Trophoblast cell (in vitro differentiated cells and primary cell): ENCODE measurements at regions not wholly inside any gene's neighbourhood (a gene's known extent, or its start where the extent isn't known, plus 50 kb on each side); places are given as distances from the start of the nearest gene placed in this dataset.
A peak's percentile ranks its signal among the peaks of the same experiment; 100 is the strongest.
"Not testable (repeated sequence)": the region's sequence is repeated elsewhere in the genome, so short reads cannot be mapped to it uniquely, and the experiment has no call there.

ENCODE experiments used
- DNase-seq, 2 donors: peaks; one replicate each; pipeline ENCODE4 v3.0.0-alpha.2; 2016
- H2AFZ ChIP-seq: 2 replicates; pipeline ENCODE4 v1.6.1; 2013; ENCODE audit warnings: low read length, moderate library complexity, mild to moderate bottlenecking; ENCODE audit not compliant: insufficient read depth, poor library complexity
- H2AK5ac ChIP-seq: 2 replicates; pipeline ENCODE4 v1.6.1; 2013; ENCODE audit warnings: mild to moderate bottlenecking, low read length
- H2BK120ac ChIP-seq: 2 replicates; pipeline ENCODE4 v1.6.1; 2013; ENCODE audit warnings: low read length, mild to moderate bottlenecking, moderate library complexity; ENCODE audit not compliant: insufficient read depth, poor library complexity
- H2BK12ac ChIP-seq: 2 replicates; pipeline ENCODE4 v1.6.1; 2013; ENCODE audit warnings: mild to moderate bottlenecking, low read length, moderate library complexity
- H2BK5ac ChIP-seq: 2 replicates; pipeline ENCODE4 v1.6.1; 2013; ENCODE audit warnings: low read length, low read depth, moderate library complexity, mild to moderate bottlenecking; ENCODE audit not compliant: poor library complexity
- H3K14ac ChIP-seq: 2 replicates; pipeline ENCODE4 v1.6.1; 2013; ENCODE audit warnings: mild to moderate bottlenecking, low read length
- H3K18ac ChIP-seq: 2 replicates; pipeline ENCODE4 v1.6.1; 2013; ENCODE audit warnings: mild to moderate bottlenecking, low read length
- H3K23ac ChIP-seq: 2 replicates; pipeline ENCODE4 v1.6.1; 2013; ENCODE audit warnings: low read length
- H3K27ac ChIP-seq: 2 replicates; pipeline ENCODE4 v1.5.1; 2013; ENCODE audit warnings: low read depth, mild to moderate bottlenecking, inconsistent platforms, low read length, moderate library complexity
- H3K27me3 ChIP-seq: 2 replicates; pipeline ENCODE4 v1.6.1; 2013; ENCODE audit warnings: inconsistent platforms, mild to moderate bottlenecking, low read length, moderate library complexity; ENCODE audit not compliant: insufficient read depth
- H3K36me3 ChIP-seq, 2 experiments: 1 replicate in 1 of 2; 2 replicates in 1 of 2; pipeline ENCODE4 v1.6.1; 2013; ENCODE audit warnings: low read length in 2 of 2, mild to moderate bottlenecking in 2 of 2, moderate library complexity in 1 of 2; ENCODE audit not compliant: insufficient read depth in 2 of 2, control insufficient read depth in 1 of 2
- H3K4ac ChIP-seq: 2 replicates; pipeline ENCODE4 v1.6.1; 2013; ENCODE audit warnings: low read depth, mild to moderate bottlenecking, low read length, moderate library complexity
- H3K4me1 ChIP-seq, 2 experiments: 1 replicate in 1 of 2; 2 replicates in 1 of 2; pipeline ENCODE4 v1.6.1; 2013; ENCODE audit warnings: low read length in 2 of 2, mild to moderate bottlenecking in 2 of 2, moderate library complexity in 1 of 2; ENCODE audit not compliant: insufficient read depth in 2 of 2, control insufficient read depth in 1 of 2
- H3K4me2 ChIP-seq: 2 replicates; pipeline ENCODE4 v1.6.1; 2013; ENCODE audit warnings: inconsistent platforms, mild to moderate bottlenecking, low read length, moderate library complexity
- H3K4me3 ChIP-seq: 2 replicates; pipeline ENCODE4 v1.5.1; 2013; ENCODE audit warnings: mild to moderate bottlenecking, low read depth, low read length, inconsistent platforms
- H3K79me1 ChIP-seq: one replicate; pipeline ENCODE4 v1.6.1; 2013; ENCODE audit warnings: low read length
- H3K79me2 ChIP-seq: 2 replicates; pipeline ENCODE4 v1.6.1; 2013; ENCODE audit warnings: low read length, mild to moderate bottlenecking; ENCODE audit not compliant: control insufficient read depth, insufficient read depth, poor library complexity
- H3K9ac ChIP-seq: 2 replicates; pipeline ENCODE4 v1.6.1; 2013; ENCODE audit warnings: mild to moderate bottlenecking, low read length
- H3K9me3 ChIP-seq: 2 replicates; pipeline ENCODE4 v1.6.1; 2013; ENCODE audit warnings: low read depth, mild to moderate bottlenecking, control low read depth, inconsistent platforms, low read length; ENCODE audit not compliant: insufficient read depth
- H4K12ac ChIP-seq: 2 replicates; pipeline ENCODE4 v1.6.1; 2013; ENCODE audit warnings: low read depth, mild to moderate bottlenecking, low read length, moderate library complexity
- H4K8ac ChIP-seq: 2 replicates; pipeline ENCODE4 v1.6.1; 2013; ENCODE audit warnings: low read depth, mild to moderate bottlenecking, low read length, moderate library complexity
- H4K91ac ChIP-seq: one replicate; pipeline ENCODE4 v1.6.1; 2013; ENCODE audit warnings: low read depth, mild to moderate bottlenecking, low read length, moderate library complexity
- WGBS: extraction: QIAGEN DNeasy Blood & Tissue Kit; methylation state at CpG from one replicate; pipeline ENCODE4 v1.1.7; 2013; ENCODE audit warnings: missing lambda C conversion rate; ENCODE audit not compliant: insufficient read length, insufficient coverage; ENCODE audit errors: extremely low coverage; 5-methylcytosine and 5-hydroxymethylcytosine counted together

DNA sequence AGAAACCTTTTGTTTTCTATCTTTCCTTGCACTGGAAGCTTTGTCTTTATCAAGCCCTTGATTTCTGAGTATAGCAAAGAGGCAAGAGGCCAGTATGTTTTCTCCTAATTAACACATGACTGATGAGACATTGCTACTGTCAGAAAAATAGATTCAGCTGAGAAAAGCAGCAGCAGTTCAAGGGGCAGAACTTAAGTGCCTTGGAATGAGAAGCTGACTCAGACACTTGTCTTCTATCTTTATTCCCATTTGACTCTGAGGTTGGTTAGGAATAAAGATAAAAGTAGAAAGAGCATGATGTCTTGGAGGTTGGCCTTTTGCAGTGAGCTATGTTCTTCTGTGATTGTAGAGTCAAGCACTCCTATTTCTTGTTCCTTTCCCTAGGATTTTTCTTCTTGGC, 79.1 kb upstream of the MAN1A1 start:
- H3K27ac ChIP-seq, result peak overlapping the region; percentile 32
- H3K23ac ChIP-seq, result no peak overlapping the region
- H2BK12ac ChIP-seq, result no peak overlapping the region
- H4K12ac ChIP-seq, result no peak overlapping the region
- no peak overlapping the region for H3K18ac ChIP-seq
- no peak overlapping the region for H3K4me2 ChIP-seq
- no peak overlapping the region for H2AFZ ChIP-seq
- no peak for DNase-seq
- no peak overlapping the region for H3K4me3 ChIP-seq
- H3K27me3 ChIP-seq, result no peaks in the 10 kb centered on the region
- H3K79me2 ChIP-seq, result no peaks in the 10 kb centered on the region
- H2BK5ac ChIP-seq, result no peak overlapping the region
- H2BK120ac ChIP-seq, result no peak overlapping the region
- no peaks in the 10 kb centered on the region for H3K36me3 ChIP-seq
- no peak overlapping the region for H3K9ac ChIP-seq
- H3K4ac ChIP-seq, result no peak overlapping the region
- peaks cover 0 to 2% of the 10 kb centered on the region in 2 experiments for H3K4me1 ChIP-seq
- H4K8ac ChIP-seq, result no peak overlapping the region
- H3K14ac ChIP-seq, result no peak overlapping the region
- no peak overlapping the region for H2AK5ac ChIP-seq
- H3K79me1 ChIP-seq, result peaks cover 11% of the 10 kb centered on the region
- no peaks in the 10 kb centered on the region for H3K9me3 ChIP-seq
- no peak overlapping the region for H4K91ac ChIP-seq

DNA sequence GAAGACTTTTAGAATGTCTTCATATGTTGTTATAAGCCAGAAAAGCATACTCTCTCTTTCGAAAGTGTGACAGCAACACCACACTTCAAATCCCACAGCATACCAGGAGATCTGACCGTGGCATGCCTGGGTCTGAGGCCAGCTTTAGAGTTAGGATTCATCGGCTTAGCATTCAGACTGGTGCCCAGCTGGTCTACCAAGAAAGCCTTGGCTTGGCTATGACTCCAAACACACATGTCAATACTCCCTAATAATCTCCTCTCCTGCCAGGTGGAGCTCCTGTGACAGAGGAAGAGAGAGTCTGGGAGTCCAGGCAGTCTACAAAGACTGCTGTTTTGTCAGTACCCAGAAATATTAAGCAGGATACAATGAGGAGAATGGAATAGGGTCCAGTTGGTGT, 77.1 kb upstream of the MAN1A1 start:
- H2BK12ac ChIP-seq, result peak overlapping the region; percentile 97
- peak overlapping the region; percentile 73 for H4K91ac ChIP-seq
- H3K9me3 ChIP-seq, result no peaks in the 10 kb centered on the region
- H2BK5ac ChIP-seq, result peak overlapping the region; percentile 68
- no peak overlapping the region for H3K18ac ChIP-seq
- H3K4me2 ChIP-seq, result no peak overlapping the region
- H3K9ac ChIP-seq, result no peak overlapping the region
- no peak overlapping the region for H3K4me3 ChIP-seq
- peak; percentile 40 to 48 for DNase-seq
- no peak overlapping the region for H3K14ac ChIP-seq
- H3K4ac ChIP-seq, result no peak overlapping the region
- peaks cover 0 to 2% of the 10 kb centered on the region in 2 experiments for H3K4me1 ChIP-seq
- no peak overlapping the region for H4K12ac ChIP-seq
- H3K27ac ChIP-seq, result no peak overlapping the region
- H3K36me3 ChIP-seq, result no peaks in the 10 kb centered on the region
- H3K27me3 ChIP-seq, result no peaks in the 10 kb centered on the region
- no peak overlapping the region for H3K23ac ChIP-seq
- H4K8ac ChIP-seq, result no peak overlapping the region
- H2AFZ ChIP-seq, result no peak overlapping the region
- H3K79me1 ChIP-seq, result peaks cover 9% of the 10 kb centered on the region
- no peak overlapping the region for H2AK5ac ChIP-seq
- H3K79me2 ChIP-seq, result no peaks in the 10 kb centered on the region
- H2BK120ac ChIP-seq, result no peak overlapping the region
- no CpG with 5 or more reads among the region's 3 CpGs for WGBS

- Histone ChIP-seq H3K14ac (no peak overlapping the region), H3K79me1 (peaks cover 3% of the 10 kb centered on the region), H3K4me3 (no peak overlapping the region), H3K4me2 (no peak overlapping the region), H4K8ac (no peak overlapping the region), H2BK120ac (no peak overlapping the region), H3K79me2 (no peaks in the 10 kb centered on the region), H3K36me3 (no peaks in the 10 kb centered on the region), H3K27ac (no peak overlapping the region), H3K9me3 (no peaks in the 10 kb centered on the region), H3K9ac (no peak overlapping the region), H2AK5ac (no peak overlapping the region), H3K23ac (no peak overlapping the region), H2BK12ac (no peak overlapping the region), H3K4ac (no peak overlapping the region), H3K27me3 (no peaks in the 10 kb centered on the region), H3K18ac (no peak overlapping the region), H2BK5ac (no peak overlapping the region), H4K12ac (no peak overlapping the region), H4K91ac (no peak overlapping the region), H3K4me1 (peaks cover 0 to 2% of the 10 kb centered on the region in 2 experiments), H2AFZ (no peak overlapping the region)
- no CpG with 5 or more reads among the region's 5 CpGs for WGBS
- no peak for DNase-seq
Observed at GRCh38 chr6:119423996-119424395, 74.4 kb upstream of the MAN1A1 start.

DNA sequence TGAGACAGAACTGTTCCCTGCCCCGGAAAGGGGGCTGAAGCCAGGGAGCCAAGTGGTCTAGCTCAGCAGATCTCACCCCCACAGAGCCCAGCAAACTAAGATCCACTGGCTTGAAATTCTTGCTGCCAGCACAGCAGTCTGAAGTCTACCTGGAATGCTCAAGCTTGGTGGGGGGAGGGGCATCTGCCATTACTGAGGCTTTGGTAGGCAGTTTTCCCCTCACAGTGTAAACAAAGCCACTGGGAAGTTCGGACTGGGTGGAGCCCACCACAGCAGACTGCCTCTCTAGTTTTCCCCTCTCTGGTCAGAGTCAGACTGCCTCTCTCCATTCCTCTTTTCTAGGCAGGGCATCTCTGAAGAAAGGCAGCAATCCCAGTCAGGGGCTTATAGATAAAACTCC, 68.5 kb upstream of the MAN1A1 start:
- H3K14ac ChIP-seq, H3K27me3 ChIP-seq, H4K8ac ChIP-seq, H2AFZ ChIP-seq, H3K9ac ChIP-seq, H3K27ac ChIP-seq, H3K79me2 ChIP-seq, H2BK120ac ChIP-seq, DNase-seq, H4K12ac ChIP-seq, H3K9me3 ChIP-seq, H2BK5ac ChIP-seq, H3K4ac ChIP-seq, H3K23ac ChIP-seq, H3K4me3 ChIP-seq, H3K79me1 ChIP-seq, H3K4me2 ChIP-seq, H3K4me1 ChIP-seq, H3K36me3 ChIP-seq, H3K18ac ChIP-seq, H4K91ac ChIP-seq, H2AK5ac ChIP-seq: not testable (repeated sequence)
- H2BK12ac ChIP-seq, result peak overlapping the region; percentile 40
- no CpG with 5 or more reads among the region's 2 CpGs for WGBS
